ENCODE measurements at regions not wholly inside any gene's neighbourhood (a gene's known extent, or its start where the extent isn't known, plus 50 kb on each side); places are given as distances from the start of the nearest gene placed in this dataset.

DNA sequence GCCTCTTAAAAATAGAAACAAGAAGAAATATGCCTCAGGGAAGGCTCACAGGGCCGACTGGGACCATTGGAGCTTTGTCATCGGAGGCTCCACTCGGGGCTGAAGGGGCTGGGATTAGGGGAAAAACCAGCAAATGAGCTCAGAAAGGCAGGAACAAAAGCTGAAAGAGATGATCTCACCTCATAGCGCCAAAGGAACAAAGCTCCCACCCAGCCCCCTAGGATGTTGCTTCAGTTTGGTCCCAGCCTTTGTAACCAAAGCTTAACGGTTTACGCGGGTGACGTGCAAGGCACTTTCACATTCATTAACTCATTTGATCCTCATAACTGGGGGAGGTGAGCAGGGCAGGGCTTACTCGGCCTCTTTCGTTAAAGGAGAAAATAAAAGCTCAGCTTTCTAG, 168.5 kb upstream of the DYNLRB2 start:
- DNase-seq (ENCODE audit: low read depth) = no peak
- TF ChIP-seq, protein P1, sequence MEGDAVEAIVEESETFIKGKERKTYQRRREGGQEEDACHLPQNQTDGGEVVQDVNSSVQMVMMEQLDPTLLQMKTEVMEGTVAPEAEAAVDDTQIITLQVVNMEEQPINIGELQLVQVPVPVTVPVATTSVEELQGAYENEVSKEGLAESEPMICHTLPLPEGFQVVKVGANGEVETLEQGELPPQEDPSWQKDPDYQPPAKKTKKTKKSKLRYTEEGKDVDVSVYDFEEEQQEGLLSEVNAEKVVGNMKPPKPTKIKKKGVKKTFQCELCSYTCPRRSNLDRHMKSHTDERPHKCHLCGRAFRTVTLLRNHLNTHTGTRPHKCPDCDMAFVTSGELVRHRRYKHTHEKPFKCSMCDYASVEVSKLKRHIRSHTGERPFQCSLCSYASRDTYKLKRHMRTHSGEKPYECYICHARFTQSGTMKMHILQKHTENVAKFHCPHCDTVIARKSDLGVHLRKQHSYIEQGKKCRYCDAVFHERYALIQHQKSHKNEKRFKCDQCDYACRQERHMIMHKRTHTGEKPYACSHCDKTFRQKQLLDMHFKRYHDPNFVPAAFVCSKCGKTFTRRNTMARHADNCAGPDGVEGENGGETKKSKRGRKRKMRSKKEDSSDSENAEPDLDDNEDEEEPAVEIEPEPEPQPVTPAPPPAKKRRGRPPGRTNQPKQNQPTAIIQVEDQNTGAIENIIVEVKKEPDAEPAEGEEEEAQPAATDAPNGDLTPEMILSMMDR (IDR thresholded peaks at IDR 0.05; ENCODE audit: insufficient read depth, low read depth, low read length, missing control alignments) = no peak
- no peak overlapping the region for H3K4me3 ChIP-seq (ENCODE audit: low read depth, low read length)

GRCh38 chr16:80369138-80369958, 171.4 kb upstream of the DYNLRB2 start:
- peak; percentile 26 for DNase-seq (ENCODE audit: low read depth)
- TF ChIP-seq, protein P1 (IDR thresholded peaks at IDR 0.05; ENCODE audit: insufficient read depth, low read depth, low read length, missing control alignments) = peak; percentile 45
- H3K4me3 ChIP-seq (ENCODE audit: low read depth, low read length) = no peak overlapping the region

DNA sequence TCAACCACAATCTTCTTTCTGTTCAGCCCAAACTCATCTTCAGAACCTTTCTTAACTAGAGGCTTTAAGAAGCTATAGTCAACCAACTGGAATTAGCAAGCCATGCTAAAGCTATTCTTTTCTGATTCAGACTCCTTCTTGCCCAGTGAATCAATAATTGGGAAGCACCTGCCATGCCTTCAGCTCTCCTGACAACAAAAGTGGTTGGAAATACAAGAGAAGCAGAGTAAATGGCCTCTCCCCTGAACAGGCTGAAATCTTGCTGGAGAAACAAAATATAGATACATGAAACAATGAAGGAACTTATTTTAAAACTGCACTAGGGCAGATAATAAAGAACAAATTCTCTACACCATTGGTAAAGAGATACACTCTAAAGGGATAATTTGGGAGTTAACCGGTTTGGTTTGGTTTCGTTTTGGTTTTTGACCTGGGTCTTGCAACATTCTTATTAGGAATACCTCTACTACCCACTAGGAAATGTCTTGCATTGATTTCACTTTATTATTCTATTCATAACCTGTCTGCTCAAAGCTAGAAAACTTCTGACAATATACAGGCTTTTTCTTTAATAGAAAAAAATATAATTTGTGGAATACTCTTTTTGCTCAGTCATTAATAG, 173.6 kb upstream of the DYNLRB2 start:
- TF ChIP-seq, protein P1 (IDR thresholded peaks at IDR 0.05; ENCODE audit: insufficient read depth, low read depth, low read length, missing control alignments) = no peak
- DNase-seq (ENCODE audit: low read depth) = no peak
- no peak overlapping the region for H3K4me3 ChIP-seq (ENCODE audit: low read depth, low read length)

GRCh38 chr16:80366023-80366422, 174.8 kb upstream of the DYNLRB2 start:
- DNase-seq (ENCODE audit: low read depth) = no peak
- no peak overlapping the region for H3K4me3 ChIP-seq (ENCODE audit: low read depth, low read length)
- TF ChIP-seq, protein P1 (IDR thresholded peaks at IDR 0.05; ENCODE audit: insufficient read depth, low read depth, low read length, missing control alignments) = no peak

- DNase-seq (ENCODE audit: low read depth) = no peak
- TF ChIP-seq, protein P1 (IDR thresholded peaks at IDR 0.05; ENCODE audit: insufficient read depth, low read depth, low read length, missing control alignments) = no peak
- no peak overlapping the region for H3K4me3 ChIP-seq (ENCODE audit: low read depth, low read length)
These were observed 178.0 kb upstream of the DYNLRB2 start for GRCh38 chr16:80362816-80363215.

GRCh38 chr16:80356365-80356764, 184.4 kb upstream of the DYNLRB2 start:
- H3K4me3 ChIP-seq (ENCODE audit: low read depth, low read length) = no peak overlapping the region
- TF ChIP-seq, protein P1 (IDR thresholded peaks at IDR 0.05; ENCODE audit: insufficient read depth, low read depth, low read length, missing control alignments) = no peak
- no peak for DNase-seq (ENCODE audit: low read depth)

Data from GM12865 (cell line).